ES-I3 (cell line): ENCODE measurements at regions not wholly inside any gene's neighbourhood (a gene's known extent, or its start where the extent isn't known, plus 50 kb on each side); places are given as distances from the start of the nearest gene placed in this dataset.

Experiments used
- H3K36me3 ChIP-seq: 2 replicates; pipeline ENCODE4 v1.6.1; 2013; ENCODE audit warnings: mild to moderate bottlenecking, low read length, control low read depth, moderate library complexity; ENCODE audit not compliant: insufficient read depth
- H3K4me1 ChIP-seq: 2 replicates; pipeline ENCODE4 v1.6.1; 2013; ENCODE audit warnings: mild to moderate bottlenecking, control low read depth, low read length; ENCODE audit not compliant: insufficient read depth
- H3K9ac ChIP-seq: 2 replicates; pipeline ENCODE4 v1.6.1; 2013; ENCODE audit warnings: low read depth, mild to moderate bottlenecking, low read length, moderate library complexity
- H3K9me3 ChIP-seq: 2 replicates; pipeline ENCODE4 v1.6.1; 2013; ENCODE audit warnings: mild to moderate bottlenecking, low read length, moderate library complexity; ENCODE audit not compliant: control insufficient read depth, insufficient read depth

DNA sequence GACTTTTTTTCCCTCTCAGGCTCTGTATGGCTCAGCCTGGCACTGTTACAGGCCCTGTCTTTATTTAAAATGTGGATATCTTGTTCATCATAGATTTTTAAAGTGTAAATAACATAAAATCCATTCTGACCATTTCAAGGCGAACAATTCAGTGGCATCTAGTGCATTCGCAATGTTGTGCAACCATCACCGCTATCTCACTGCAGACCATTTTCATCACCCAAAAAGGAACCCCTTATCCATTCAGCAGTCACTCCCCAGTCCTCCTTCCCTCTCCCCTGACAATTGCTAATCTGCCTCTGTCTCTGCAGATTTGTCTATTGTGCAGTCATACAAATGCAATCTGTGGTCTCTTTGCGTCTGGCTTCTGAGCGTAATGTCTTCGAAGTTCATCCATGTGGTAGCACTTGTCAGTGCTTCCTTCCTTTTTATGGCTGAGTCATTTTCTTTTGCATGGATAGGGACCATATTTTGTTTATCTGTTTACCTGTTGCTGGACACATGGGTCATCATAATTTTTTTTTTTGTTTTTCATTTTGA lies 148.8 kb upstream of the LHX5 start:
- H3K36me3 ChIP-seq: no peaks in the 10 kb centered on the region
- H3K9ac ChIP-seq: no peak overlapping the region
- peaks cover 5% of the 10 kb centered on the region; the same call in 1 of the 2 replicates for H3K4me1 ChIP-seq
- no peaks in the 10 kb centered on the region; the same call in 1 of the 2 replicates for H3K9me3 ChIP-seq

- Histone ChIP-seq H3K4me1 (peaks cover 5% of the 10 kb centered on the region; the same call in 1 of the 2 replicates), H3K36me3 (no peaks in the 10 kb centered on the region), H3K9ac (no peak overlapping the region), H3K9me3 (no peaks in the 10 kb centered on the region)
Measured at GRCh38 chr12:113619202-113619601, 147.5 kb upstream of the LHX5 start.

DNA sequence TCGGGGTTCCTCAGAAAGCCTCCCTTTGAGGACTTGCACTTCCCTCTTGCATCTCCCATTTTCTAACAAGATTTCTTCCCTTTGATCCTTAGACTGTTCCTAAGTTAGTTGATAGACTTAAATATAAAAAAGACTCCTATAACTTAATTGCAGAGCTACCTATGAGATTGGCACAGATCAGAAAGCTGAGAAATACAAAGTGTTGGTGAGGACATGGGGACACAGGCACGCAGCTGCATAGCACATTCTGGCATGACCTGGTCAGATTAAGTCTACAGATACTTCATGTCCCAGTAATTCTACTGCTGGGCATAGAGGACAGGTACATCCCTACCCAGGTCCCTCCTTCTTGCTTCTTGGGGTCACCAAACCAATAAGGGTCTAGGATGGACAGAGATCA lies 141.7 kb upstream of the LHX5 start:
- H3K9me3 ChIP-seq: no peaks in the 10 kb centered on the region
- no peaks in the 10 kb centered on the region for H3K36me3 ChIP-seq
- peaks cover 14% of the 10 kb centered on the region; the same call in 1 of the 2 replicates for H3K4me1 ChIP-seq
- H3K9ac ChIP-seq: no peak overlapping the region

DNA sequence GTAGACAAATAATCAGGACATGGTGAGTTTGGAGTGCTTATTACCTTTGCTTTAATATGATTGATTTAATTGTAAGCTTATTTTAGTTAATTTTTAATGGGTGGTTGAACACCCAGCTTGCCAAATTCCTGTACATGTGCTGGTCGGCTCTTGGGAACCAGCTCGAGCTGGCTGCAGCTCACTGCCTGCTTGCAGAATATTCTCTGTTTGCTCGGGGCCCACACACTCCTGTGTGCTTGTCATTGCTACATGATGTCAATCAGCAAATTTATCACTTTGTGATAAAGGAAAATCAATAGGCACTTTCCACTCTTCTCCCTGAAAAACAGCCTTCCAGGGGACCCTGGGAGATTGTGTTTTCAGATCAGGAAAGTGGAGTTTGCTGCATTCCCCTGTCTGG lies 141.1 kb upstream of the LHX5 start:
- H3K9me3 ChIP-seq: no peaks in the 10 kb centered on the region
- no peaks in the 10 kb centered on the region for H3K36me3 ChIP-seq
- H3K4me1 ChIP-seq: peaks cover 14% of the 10 kb centered on the region; the same call in 1 of the 2 replicates
- H3K9ac ChIP-seq: no peak overlapping the region

DNA sequence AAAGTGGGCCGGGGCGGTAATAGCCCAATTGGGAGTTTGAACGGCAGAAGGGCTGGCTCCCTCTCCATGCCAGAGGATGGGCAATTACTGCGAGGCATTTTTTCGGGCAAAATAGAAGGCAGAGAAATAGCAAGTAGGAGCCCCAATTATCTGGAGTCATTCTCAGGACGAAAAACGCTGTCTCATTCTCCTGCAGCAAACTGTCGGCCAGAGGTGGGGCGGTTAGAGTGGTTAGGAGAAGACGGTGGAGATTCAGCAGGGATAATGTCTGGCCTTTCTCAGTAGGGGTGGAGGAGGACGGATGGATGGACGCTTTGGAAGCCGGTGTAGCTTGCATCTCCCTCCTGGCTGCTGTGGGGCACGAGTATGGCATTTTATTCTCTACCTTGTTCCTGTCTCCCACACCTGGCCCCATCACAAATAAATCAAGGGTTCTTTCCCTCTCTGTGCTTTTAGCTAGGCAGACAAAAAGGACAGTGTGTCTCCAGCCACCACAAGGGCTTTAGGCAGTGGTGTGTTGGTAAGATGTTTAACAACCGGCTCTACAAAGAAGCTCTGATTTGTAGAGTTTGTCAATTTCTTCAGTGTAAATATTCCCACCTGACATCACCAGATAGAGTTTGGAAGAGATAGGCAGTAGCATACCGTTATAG lies 140.5 kb upstream of the LHX5 start:
- Histone ChIP-seq H3K9ac (peak overlapping the region; percentile 61; the same call in 1 of the 2 replicates), H3K4me1 (peaks cover 14% of the 10 kb centered on the region; the same call in 1 of the 2 replicates), H3K36me3 (no peaks in the 10 kb centered on the region), H3K9me3 (no peaks in the 10 kb centered on the region)

GRCh38 chr12:113611652-113612051 lies 140.0 kb upstream of the LHX5 start:
- Histone ChIP-seq H3K4me1 (peaks cover 14% of the 10 kb centered on the region; the same call in 1 of the 2 replicates), H3K9me3 (no peaks in the 10 kb centered on the region), H3K9ac (peak overlapping the region; percentile 61; the same call in 1 of the 2 replicates), H3K36me3 (no peaks in the 10 kb centered on the region)

DNA sequence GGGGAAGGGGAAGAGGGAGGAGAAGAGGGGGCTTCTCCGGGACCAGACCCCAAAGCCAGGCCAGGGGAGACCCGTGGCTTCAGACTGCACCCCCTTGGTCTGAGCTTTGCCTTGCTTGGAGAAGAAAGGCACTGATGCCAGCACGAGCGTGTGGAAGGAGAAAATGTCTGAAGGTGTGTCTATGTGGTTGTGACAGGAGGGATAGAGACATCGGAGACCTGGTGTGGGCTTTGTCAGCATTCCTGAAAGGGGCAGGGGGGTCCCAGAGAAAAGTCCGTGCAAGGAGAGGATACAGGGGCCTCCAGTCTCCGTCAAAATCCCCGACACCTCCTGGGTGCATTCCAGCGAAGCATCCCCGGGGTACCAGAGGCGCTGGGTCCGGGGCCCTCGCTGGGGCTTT lies 139.0 kb upstream of the LHX5 start:
- Histone ChIP-seq H3K4me1 (peaks cover 14% of the 10 kb centered on the region; the same call in 1 of the 2 replicates), H3K9ac (peak overlapping the region; percentile 61), H3K36me3 (no peaks in the 10 kb centered on the region), H3K9me3 (no peaks in the 10 kb centered on the region)

GRCh38 chr12:113609692-113610469 lies 138.2 kb upstream of the LHX5 start:
- Histone ChIP-seq H3K9ac (peak overlapping the region; percentile 61), H3K4me1 (peaks cover 14% of the 10 kb centered on the region; the same call in 1 of the 2 replicates), H3K36me3 (no peaks in the 10 kb centered on the region), H3K9me3 (no peaks in the 10 kb centered on the region)

DNA sequence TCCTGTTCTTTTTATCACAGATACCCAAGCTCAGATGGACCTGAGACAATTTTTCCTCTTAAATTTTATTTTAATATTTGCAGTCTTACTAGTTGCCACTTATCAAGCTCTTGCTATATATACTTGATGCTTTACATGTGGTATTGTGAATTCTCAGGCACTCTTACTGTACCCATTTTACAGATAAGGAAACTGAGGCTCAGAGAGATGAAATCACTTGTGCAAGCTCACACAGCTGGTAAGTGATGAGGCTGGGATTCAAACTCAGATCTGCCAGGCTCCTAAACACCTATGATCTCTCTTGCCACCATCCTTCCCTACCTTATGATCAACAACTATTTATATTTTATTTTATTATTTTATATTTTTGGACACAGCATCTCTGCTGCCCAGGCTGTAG lies 133.0 kb upstream of the LHX5 start:
- no peak overlapping the region for H3K9ac ChIP-seq
- H3K9me3 ChIP-seq: no peaks in the 10 kb centered on the region

GRCh38 chr12:113601656-113602263 lies 130.1 kb upstream of the LHX5 start:
- Histone ChIP-seq H3K4me1 (no peaks in the 10 kb centered on the region), H3K9me3 (no peaks in the 10 kb centered on the region)

More for the DNA sequence above, 133.0 kb upstream of the LHX5 start:
- no peaks in the 10 kb centered on the region for H3K36me3 ChIP-seq
- H3K4me1 ChIP-seq: no peaks in the 10 kb centered on the region

GRCh38 chr12:113598815-113599406 lies 127.2 kb upstream of the LHX5 start:
- no peak overlapping the region for H3K9ac ChIP-seq
- no peaks in the 10 kb centered on the region for H3K4me1 ChIP-seq
- no peaks in the 10 kb centered on the region for H3K9me3 ChIP-seq
- no peaks in the 10 kb centered on the region for H3K36me3 ChIP-seq

More at GRCh38 chr12:113601656-113602263, 130.1 kb upstream of the LHX5 start:
- Histone ChIP-seq H3K9ac (no peak overlapping the region), H3K36me3 (no peaks in the 10 kb centered on the region)

DNA sequence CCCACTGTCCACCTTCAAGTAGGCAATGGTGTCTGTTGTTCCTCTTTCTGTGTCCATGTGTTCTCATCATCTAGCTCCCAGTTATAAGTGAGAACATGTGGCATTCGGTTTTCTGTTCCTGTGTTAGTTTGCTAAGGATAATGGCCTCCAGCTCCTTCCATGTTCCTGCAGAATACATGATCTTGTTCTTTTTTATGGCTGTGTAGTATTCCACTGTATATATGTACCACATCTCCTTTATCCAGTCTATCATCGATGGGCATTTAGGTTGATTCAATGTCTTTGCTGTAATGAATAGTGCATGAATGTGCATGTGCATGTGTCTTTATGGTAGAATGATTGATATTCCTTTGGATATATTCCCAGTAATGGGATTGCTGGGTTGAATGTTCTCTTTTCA lies 123.3 kb upstream of the LHX5 start:
- Histone ChIP-seq H3K4me1 (no peaks in the 10 kb centered on the region), H3K9me3 (no peaks in the 10 kb centered on the region), H3K9ac (no peak overlapping the region), H3K36me3 (no peaks in the 10 kb centered on the region)

DNA sequence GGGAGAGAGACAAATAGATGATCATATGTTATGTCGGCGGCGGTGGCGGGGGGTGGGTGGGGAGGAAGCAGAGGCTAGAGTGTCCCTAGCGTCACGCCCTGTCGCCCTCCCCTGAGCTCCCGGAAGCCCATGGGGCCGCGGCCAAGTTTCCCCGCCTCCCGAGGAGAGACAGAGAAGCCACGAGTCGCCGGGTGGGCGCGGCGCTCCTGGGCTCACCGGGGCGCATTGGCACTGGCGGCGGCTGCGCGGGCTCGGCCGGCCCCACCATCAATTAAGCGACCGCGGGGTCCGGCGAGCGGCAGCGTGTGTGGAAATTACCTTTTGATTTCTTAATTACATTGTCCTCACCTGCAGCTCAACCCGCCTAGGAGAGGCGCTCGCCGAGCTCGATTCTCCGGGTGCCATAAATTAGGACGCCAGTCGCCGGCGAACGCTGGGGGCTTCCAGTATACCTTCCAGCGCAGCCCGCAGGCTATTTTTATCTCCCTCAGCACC lies 119.9 kb upstream of the LHX5 start:
- Histone ChIP-seq H3K4me1 (peaks cover 19% of the 10 kb centered on the region), H3K9me3 (no peaks in the 10 kb centered on the region), H3K36me3 (no peaks in the 10 kb centered on the region), H3K9ac (peak overlapping the region; percentile 63)

DNA sequence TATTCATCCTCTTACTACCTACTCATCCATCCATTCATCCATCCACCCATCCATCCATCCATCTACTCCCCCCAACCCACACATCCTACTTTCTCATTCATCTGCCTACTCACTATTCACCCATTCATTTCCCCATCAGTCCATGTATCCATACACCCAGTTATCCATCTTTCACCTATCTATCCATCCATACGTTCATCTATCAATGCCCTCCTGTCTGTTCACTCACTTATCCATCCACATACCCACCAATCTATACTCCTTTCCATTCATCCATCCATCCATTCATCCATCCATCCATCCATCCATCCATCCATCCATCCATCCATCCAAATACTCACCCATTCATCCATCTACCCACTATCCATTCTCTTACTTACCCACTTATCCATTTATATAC lies 117.8 kb upstream of the LHX5 start:
- Histone ChIP-seq H3K9ac (no peak overlapping the region), H3K36me3 (no peaks in the 10 kb centered on the region), H3K4me1 (peaks cover 30% of the 10 kb centered on the region), H3K9me3 (no peaks in the 10 kb centered on the region)
